WERI-Rb-1 (cell line): ENCODE measurements at regions not wholly inside any gene's neighbourhood (a gene's known extent, or its start where the extent isn't known, plus 50 kb on each side); places are given as distances from the start of the nearest gene placed in this dataset.
"Not testable (repeated sequence)": the region's sequence is repeated elsewhere in the genome, so short reads cannot be mapped to it uniquely, and the experiment has no call there.

Experiments used
- DNase-seq: peaks from one replicate; pipeline ENCODE4 v3.0.0-alpha.2; 2020
- H3K27ac ChIP-seq: fragments of 250-450 bp; sonication (Bioruptor Pico); 2 replicates; pipeline ENCODE4 v1.5.1; 2020; ENCODE audit warnings: mild to moderate bottlenecking, moderate library complexity
- H3K27me3 ChIP-seq: fragments of 250-450 bp; sonication (Bioruptor Pico); 2 replicates; pipeline ENCODE4 v1.5.1; 2021; ENCODE audit warnings: mild to moderate bottlenecking, low read depth, moderate library complexity; ENCODE audit not compliant: insufficient read depth, severe bottlenecking
- H3K36me3 ChIP-seq: fragments of 250-450 bp; sonication (Bioruptor Pico); 2 replicates; pipeline ENCODE4 v1.5.1; 2020; ENCODE audit warnings: mild to moderate bottlenecking, moderate library complexity
- H3K4me3 ChIP-seq: 2 replicates; pipeline ENCODE4 v1.5.1; 2011; ENCODE audit warnings: low read depth, mild to moderate bottlenecking, control low read depth, low read length
- H3K9me3 ChIP-seq: fragments of 250-450 bp; sonication (Bioruptor Pico); 2 replicates; pipeline ENCODE4 v1.5.1; 2021; ENCODE audit warnings: mild to moderate bottlenecking, moderate library complexity; ENCODE audit not compliant: severe bottlenecking
- CTCF ChIP-seq: IDR thresholded peaks from 2 replicates; pipeline ENCODE4 v1.5.1; 2011; ENCODE audit warnings: low read depth, mild to moderate bottlenecking, control low read depth, inconsistent platforms, low read length

GRCh38 chr10:129059977-129060376 lies 407.1 kb upstream of the MGMT start:
- no peak for DNase-seq
- Histone ChIP-seq H3K27ac (no peak overlapping the region), H3K4me3 (no peak overlapping the region), H3K27me3 (no peaks in the 10 kb centered on the region), H3K36me3 (no peaks in the 10 kb centered on the region), H3K9me3 (no peaks in the 10 kb centered on the region)
- TF ChIP-seq CTCF = no peak

GRCh38 chr10:129063212-129063611 lies 403.8 kb upstream of the MGMT start:
- Histone ChIP-seq H3K36me3 (no peaks in the 10 kb centered on the region), H3K27me3 (no peaks in the 10 kb centered on the region), H3K4me3 (no peak overlapping the region), H3K27ac (no peak overlapping the region), H3K9me3 (no peaks in the 10 kb centered on the region)
- no peak for TF ChIP-seq CTCF
- no peak for DNase-seq

- Histone ChIP-seq H3K4me3 (no peak overlapping the region), H3K27me3 (no peaks in the 10 kb centered on the region), H3K36me3 (no peaks in the 10 kb centered on the region), H3K27ac (no peak overlapping the region), H3K9me3 (no peaks in the 10 kb centered on the region)
- DNase-seq = no peak
- no peak for TF ChIP-seq CTCF
These were observed 403.2 kb upstream of the MGMT start for GRCh38 chr10:129063877-129064276.

GRCh38 chr10:129066529-129066928 lies 400.5 kb upstream of the MGMT start:
- DNase-seq, H3K27ac ChIP-seq, H3K36me3 ChIP-seq, H3K27me3 ChIP-seq, H3K9me3 ChIP-seq, H3K4me3 ChIP-seq: not testable (repeated sequence)

GRCh38 chr10:129071411-129071810 lies 395.6 kb upstream of the MGMT start:
- H3K27me3 ChIP-seq, H3K36me3 ChIP-seq, H3K9me3 ChIP-seq, H3K4me3 ChIP-seq, H3K27ac ChIP-seq, DNase-seq: not testable (repeated sequence)

- Histone ChIP-seq H3K27me3 (no peaks in the 10 kb centered on the region), H3K36me3 (no peaks in the 10 kb centered on the region), H3K27ac (no peak overlapping the region), H3K4me3 (no peak overlapping the region), H3K9me3 (no peaks in the 10 kb centered on the region)
- DNase-seq = no peak
- TF ChIP-seq CTCF = no peak
These were observed 392.1 kb upstream of the MGMT start for GRCh38 chr10:129074939-129075338.

GRCh38 chr10:129075508-129075907 lies 391.5 kb upstream of the MGMT start:
- TF ChIP-seq CTCF = no peak

More at GRCh38 chr10:129075508-129075907, 391.5 kb upstream of the MGMT start:
- Histone ChIP-seq H3K27me3 (no peaks in the 10 kb centered on the region), H3K9me3 (no peaks in the 10 kb centered on the region), H3K36me3 (no peaks in the 10 kb centered on the region), H3K27ac (no peak overlapping the region), H3K4me3 (no peak overlapping the region)
- DNase-seq = no peak
